SW480 (cell line): ENCODE measurements at regions not wholly inside any gene's neighbourhood (a gene's known extent, or its start where the extent isn't known, plus 50 kb on each side); places are given as distances from the start of the nearest gene placed in this dataset.
"Not testable (repeated sequence)": the region's sequence is repeated elsewhere in the genome, so short reads cannot be mapped to it uniquely, and the experiment has no call there.

Experiments
- DNase-seq: peaks from one replicate; pipeline ENCODE4 v3.0.0-alpha.2; 2016; ENCODE audit warnings: low spot score

DNA sequence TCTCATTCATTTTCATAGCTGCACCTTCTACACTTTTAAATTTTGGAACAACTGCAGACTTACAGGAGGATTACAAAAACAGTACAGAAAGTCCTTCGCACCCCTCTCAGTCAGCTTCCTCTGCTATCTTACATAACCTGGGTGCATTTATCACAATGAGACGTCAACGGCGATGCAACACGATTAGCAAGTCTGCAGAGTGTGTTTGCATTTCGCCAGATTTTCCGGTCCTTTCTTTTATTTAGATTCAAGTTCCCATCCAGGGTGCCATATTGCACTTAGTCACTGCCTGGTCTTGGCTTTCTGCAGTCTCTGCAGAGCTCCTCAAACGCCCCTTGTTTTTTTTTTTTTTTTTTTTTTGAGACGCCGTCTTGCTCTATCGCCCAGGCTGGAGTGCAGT is 85.9 kb downstream of the ASMT start:
- no peak for DNase-seq

DNA sequence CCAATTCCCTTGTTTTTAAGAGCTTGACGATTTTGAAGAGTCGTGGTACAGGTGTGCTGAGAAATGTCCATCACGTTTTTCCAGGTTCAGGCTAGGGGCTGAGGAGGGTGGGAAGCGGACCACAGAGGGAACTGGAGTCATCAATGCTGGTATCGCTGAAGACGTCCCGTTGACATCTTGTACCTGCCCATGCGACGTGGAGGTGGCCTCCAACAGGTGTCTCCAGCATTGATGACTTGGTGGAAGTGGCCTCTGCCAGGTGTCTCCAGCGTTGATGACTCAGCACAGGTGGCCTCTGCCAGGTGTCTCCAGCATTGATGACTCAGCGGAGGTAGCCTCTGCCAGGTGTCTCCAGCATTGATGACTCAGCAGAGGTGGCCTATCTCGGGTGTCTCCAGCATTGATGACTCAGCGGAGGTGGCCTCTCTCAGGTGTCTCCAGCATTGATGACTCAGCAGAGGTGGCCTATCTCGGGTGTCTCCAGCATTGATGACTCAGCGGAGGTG is 86.6 kb downstream of the ASMT start:
- DNase-seq, result not testable (repeated sequence)

DNA sequence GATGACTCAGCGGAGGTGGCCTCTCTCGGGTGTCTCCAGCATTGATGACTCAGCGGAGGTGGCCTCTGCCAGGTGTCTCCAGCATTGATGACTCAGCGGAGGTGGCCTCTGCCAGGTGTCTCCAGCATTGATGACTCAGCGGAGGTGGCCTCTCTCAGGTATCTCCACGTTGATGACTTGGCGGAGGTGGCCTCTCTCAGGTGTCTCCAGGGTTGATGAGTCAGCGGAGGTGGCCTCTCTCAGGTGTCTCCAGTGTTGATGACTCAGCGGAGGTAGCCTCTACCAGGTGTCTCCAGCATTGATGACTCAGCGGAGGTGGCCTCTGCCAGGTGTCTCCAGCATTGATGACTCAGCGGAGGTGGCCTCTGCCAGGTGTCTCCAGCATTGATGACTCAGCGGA is 87.3 kb downstream of the ASMT start:
- not testable (repeated sequence) for DNase-seq

DNA sequence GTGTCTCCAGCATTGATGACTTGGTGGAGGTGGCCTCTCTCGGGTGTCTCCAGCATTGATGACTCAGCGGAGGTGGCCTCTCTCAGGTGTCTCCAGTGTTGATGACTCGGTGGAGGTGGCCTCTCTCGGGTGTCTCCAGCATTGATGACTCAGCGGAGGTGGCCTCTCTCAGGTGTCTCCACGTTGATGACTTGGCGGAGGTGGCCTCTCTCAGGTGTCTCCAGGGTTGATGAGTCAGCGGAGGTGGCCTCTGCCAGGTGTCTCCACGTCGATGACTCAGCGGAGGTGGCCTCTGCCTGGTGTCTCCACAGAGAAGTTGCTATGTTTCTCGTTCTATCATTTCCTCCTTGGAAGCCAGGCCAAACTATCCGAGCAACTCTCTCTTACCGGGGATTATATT is 87.7 kb downstream of the ASMT start:
- DNase-seq, result not testable (repeated sequence)

DNA sequence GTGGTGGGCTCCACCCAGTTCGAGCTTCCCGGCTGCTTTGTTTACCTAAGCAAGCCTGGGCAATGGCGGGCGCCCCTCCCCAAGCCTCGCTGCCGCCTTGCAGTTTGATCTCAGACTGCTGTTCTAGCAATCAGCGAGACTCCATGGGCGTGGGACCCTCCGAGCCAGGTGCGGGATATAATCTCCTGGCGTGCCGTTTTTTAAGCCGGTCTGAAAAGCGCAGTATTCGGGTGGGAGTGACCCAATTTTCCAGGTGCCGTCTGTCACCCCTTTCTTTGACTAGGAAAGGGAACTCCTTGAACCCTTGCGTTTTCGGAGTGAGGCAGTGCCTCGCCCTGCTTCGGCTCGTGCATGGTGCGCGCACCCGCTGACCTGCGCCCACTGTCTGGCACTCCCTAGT is 94.4 kb downstream of the ASMT start:
- not testable (repeated sequence) for DNase-seq

DNA sequence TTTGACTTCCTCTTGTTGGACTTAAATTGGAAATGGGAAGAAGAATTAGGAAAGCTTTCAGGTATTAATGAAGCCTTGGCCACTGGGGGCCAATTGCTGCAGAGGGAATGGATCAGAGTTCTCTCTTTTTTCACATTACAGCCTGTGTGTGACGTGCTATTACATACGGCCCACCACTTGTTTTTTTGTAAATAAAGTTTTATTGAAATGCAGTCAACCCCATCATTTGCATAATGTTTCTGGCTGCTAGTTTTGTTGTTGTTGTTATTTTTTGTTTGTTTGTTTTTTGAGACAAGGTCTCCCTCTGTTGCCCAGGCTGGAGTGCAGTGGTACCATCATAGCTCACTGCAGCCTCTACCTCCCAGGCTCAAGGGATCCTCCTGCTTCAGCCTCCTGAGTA is 98.4 kb downstream of the ASMT start:
- DNase-seq, result no peak

DNA sequence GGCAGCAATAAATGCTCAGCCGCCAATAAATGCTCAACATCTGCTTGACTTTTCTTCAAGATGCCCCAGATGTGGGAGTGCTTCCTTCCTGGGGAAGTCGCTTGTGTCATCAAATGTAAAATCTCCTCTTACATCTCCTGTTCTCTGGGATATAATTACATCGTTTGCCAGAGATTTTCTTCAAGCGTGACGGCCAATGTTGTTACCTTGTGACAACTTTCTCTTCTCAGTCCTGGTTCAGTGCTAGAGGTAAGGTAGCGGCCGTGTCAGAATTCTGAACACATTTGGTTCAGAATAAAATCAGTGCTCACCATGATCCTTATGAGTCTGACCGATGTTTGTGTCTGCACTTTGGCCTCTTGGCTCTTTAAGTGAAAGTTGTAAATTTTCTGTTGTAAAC is 102.5 kb downstream of the ASMT start:
- DNase-seq, result no peak

DNA sequence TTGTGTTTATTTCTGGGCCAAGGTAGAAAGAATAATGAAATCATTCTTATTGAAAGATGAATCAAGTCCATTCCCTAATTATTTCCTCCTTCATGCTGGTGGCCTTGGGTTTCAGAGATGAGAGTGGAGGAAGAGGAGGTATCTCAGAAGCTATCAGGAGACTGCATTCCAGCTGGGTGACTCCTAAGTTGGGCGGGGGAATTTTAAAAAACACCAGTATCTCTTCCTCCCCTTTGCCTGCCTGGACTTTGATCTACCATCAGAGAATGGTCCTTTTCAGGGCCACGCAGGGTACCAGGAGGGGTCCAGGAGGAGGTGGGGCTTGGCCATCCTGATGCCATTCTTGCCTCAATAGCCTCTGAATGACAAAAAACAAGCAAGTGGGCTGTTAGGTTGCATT is 104.4 kb downstream of the ASMT start:
- DNase-seq, result peak; percentile 37

DNA sequence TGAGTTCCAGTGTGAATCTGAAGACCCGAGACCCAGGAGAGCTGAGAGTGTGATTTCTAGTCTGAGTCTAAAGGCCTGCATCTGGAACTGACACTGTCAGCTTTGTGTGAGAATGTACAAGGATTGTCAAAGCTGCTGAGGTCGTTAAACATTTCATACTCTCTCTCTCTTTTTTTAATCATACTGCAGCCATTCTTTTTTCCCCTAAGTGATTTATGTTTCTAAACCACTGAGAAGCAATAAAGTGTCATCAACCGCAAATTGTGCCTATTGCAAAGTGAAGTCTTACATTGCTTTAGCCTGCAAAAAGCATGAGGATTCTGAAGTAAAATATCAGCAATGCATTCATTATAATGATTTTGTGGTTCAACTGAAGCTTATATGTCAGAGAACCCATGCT is 106.0 kb downstream of the ASMT start:
- no peak for DNase-seq

DNA sequence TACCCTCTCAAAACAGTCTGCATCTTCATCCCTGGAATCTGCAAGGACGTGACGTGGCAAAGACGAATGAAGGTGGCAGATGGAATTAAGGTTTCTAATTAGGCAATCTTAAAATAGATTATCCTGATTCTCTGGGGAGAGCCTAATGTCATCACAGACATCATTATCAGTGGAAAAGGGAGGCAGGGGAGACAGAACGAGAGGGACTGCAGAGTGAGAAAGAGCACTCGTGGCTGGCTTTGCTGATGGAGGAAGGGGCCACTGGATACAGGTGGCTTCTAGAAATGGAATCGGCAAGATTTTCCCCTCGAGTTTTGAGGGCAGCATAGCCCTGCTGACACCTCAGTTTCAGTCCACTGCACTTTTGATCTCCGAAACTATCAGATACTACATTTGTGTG is 110.6 kb downstream of the ASMT start:
- no peak for DNase-seq

DNA sequence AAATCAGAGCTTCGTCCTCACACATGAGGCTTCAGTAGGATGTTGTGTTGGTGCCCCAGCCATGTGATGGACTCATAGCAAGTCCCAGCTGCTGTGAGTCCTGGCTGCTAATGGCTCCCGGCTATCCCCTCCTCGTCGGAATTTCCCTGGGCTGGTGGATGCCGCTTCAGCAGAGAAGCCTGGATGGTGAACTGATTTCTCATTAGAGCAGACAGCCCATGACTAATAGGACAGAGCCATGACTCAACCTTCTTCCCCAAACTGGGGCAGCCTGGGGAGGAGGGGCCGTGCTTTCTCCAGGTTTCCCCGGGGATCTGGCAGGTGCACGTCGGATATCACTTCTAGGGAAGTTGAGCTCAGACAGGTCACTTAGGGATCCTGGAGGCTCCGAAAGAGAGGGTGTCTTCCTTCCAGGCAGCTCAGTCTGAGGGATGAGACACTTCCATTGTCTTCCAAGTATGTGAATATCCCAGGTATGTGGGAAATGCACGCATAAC is 112.7 kb downstream of the ASMT start:
- peak; percentile 73 for DNase-seq

DNA sequence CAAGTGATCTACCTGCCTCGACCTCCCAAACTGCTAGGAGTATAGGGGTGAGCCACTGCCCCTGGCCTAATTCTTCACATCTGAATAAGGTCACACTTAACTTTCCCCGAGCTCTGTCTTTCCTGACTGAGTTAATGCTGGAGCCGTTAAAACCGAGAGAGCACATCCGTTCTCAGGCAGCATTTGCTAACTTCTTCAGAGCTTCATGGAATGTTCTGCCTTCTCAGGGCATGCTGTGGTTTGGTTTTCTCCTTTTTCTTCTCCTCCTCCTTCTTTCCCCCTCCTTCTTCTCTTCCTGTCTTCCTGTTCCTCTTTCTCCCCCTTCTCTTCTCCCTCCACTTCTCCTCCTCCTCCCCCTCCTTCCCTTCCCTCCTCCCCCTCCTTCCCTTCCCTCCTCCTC is 119.9 kb downstream of the ASMT start:
- no peak for DNase-seq

DNA sequence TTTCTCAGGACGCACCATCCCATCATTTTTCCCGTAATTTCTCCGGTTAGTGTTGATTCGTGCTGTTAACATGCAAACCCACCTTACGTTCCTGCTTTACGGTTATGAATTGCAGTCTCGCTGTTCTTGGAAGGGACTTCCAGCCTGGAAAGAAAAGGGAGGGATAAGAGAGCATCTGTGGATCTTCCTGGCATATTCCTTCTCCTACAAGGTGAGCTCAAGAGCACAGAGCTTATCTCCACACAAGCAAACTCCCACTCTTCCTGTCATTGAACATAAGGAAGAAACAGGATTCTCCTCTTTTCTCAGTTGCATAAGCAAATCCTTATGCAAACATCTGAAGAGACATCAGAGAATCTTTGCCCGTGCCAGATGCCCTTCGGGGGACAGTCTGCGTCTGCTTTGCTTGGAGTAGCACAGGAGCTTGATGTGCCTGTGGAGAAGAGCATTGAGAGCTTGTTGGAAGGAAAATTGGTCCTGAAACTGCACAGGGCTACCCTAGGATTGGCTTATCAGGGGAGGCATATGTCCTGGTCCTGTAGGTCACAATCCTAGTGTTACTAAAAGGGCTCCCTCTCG is 127.0 kb downstream of the ASMT start:
- DNase-seq, result no peak

DNA sequence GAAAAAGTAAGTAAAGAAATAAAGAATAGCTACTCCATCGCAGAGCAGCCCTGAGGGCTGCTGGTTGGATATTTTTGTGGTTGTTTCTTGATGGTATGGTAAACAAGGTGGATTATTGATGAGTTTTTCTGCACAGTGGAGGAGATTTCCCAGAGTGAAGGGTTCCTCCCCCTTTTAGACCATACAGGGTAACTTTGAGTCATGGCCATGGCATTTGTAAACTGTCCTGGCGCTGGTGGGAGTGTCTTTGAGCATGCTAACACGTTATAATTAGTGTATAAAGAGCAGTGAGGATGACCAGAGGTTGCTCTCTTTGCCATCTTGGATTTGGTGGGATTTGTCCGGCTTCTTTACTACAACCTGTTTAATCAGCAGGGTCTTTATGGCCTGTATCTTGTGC is 128.2 kb downstream of the ASMT start:
- DNase-seq, result no peak

DNA sequence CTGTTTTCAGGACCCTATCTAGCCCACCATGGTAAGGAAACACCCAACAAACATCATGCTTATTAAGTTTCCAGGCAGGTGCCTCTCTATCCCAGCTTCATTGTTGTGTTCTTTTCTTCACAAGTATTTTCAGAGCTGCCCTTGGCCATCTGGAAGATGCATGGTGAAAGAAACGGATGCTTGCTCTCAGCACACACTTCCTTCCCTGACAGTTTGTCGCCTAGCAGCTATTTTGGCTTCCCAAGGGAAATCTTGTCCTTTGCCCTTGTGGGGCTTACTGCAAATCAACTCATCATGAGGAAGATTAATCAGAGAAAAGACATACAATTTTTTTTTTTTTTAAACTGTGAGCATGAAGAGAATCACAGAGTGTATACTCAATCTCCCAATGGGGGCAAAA is 128.8 kb downstream of the ASMT start:
- no peak for DNase-seq

DNA sequence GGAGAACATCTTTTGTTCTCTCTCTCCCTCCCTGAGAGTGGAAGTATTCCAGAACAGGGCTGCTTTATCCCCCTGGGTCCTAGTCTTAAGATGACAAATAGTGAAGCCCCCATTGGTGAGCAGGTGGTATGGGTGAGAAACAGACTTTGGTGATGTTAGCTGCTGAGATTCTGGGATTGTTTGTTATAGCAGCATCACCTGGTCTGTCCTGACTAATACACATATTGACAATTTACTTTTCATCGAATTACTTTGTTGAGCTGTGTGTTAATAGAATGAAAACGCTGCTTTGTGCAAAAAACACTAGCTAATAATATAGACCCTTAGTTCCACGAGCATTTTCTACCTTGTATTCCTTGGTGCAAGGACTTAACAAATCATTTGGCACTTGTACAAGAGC is 133.5 kb downstream of the ASMT start:
- no peak for DNase-seq

DNA sequence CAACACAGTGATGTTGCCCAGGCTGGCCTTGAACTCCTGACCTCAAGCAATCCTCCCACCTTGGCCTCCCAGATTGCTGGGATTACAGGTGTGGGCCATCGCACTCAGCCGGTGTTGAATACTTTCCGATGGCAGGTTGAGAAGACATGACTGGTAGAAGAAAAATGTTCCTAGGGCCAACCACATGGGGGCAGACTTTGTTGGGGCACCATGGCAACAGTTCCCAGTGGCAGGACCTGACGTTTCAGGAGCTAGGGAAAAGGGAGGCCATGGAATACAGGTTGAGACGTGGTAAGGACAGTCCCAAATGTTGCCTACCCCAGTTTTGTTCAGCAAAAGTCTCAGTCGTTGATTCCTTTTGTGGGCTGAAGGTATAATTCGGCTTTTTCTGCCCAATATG is 134.6 kb downstream of the ASMT start:
- DNase-seq, result no peak

DNA sequence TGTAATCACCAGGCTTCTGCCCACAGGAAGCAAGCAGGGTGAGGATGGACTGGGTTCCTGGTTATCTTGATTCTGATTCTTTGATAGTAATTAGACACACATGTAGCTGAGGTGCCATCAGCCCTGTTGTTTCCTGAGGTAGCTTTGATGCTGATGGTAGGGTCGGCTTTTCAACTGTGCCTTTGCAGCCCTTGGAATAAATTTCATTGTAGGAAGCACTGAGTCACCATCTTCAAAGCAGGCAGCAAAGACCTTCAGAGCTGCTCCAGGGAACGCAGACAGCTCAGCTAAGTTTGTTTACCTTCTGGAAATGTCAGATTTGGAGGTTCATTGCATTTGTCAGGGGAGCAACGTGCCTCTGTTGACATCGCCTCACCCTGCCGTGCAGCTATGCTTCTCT is 135.4 kb downstream of the ASMT start:
- peak; percentile 40 for DNase-seq

DNA sequence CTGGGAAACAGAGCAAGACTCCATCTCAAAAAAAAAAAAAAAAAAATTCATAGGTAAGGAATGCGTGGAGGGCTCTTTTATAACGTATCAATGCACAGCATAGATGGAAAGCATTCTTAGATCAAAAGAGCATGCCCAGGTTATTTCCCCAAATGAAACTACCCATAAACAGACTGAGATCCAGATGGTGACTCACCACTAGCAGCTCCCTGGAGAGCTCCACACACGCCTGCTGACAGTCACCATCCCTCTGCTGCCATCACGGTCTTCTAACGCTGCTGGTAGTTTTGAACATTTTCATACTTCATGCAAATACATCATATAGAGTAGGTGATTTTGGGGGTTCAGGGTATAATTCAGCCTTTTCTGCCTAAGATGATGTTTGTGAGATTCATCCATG is 136.9 kb downstream of the ASMT start:
- peak; percentile 44 for DNase-seq

DNA sequence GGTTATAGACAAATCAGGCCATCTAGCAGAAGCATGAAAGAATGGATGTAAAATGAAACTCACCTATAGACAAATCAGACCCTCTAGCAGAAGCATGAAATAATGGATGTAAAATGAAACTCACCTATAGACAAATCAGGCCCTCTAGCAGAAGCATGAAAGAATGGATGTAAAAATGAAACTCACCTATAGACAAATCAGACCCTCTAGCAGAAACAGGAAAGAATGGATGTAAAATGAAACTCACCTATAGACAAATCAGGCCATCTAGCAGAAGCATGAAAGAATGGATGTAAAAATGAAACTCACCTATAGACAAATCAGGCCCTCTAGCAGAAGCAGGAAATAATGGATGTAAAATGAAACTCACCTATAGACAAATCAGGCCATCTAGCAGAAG is 137.9 kb downstream of the ASMT start:
- not testable (repeated sequence) for DNase-seq

DNA sequence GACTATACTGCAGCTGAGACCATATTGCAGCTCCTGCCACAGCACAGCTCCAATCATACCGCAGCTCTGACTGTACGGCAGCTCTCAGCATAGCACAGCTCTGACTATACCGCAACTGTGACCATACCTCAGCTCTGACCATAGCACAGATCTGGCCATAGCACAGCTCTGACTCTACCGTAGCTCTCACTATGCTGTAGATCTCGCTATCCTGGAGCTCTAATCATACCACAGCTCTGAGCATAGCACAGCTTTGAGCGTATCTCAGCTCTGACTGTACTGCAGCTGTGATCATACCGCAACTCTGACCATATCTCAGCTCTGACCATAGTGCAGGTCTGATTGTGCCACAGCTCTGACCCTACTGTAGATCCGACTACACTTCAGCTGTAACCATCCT is 139.2 kb downstream of the ASMT start:
- DNase-seq, result no peak

DNA sequence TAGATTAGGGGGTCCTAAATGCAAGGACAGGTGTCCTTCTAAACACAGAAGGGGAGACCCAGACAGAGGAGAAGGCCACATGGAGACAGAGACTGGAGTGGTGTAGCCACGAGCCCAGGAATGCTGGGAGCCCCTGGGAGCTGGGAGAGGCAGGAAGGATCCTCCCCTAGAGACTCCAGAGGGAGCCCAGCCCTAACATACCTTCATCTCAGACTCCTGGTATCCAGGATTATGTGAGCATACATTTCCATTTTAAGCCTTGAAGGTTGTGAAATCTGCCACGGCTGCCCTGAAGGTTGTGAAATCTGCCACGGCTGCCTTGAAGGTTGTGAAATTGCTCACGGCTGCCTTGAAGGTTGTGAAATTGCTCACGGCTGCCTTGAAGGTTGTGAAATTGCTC is 148.4 kb downstream of the ASMT start:
- peak; percentile 6 for DNase-seq

DNA sequence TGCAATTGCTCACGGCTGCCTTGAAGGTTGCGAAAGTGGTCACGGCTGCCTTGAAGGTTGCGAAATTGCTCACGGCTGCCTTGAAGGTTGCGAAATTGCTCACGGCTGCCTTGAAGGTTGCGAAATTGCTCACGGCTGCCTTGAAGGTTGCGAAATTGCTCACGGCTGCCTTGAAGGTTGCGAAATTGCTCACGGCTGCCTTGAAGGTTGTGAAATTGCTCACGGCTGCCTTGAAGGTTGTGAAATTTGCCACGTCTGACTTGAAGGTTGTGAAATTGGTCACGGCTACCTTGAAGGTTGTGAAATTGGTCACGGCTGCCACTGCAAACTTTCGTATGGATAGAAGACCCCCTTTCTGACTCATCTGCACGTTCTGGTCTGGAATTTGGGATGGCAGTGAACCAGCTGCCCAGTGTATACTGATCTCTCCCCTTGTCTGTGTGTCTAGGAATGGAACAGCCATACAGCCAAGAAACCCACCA is 150.1 kb downstream of the ASMT start:
- DNase-seq, result not testable (repeated sequence)

DNA sequence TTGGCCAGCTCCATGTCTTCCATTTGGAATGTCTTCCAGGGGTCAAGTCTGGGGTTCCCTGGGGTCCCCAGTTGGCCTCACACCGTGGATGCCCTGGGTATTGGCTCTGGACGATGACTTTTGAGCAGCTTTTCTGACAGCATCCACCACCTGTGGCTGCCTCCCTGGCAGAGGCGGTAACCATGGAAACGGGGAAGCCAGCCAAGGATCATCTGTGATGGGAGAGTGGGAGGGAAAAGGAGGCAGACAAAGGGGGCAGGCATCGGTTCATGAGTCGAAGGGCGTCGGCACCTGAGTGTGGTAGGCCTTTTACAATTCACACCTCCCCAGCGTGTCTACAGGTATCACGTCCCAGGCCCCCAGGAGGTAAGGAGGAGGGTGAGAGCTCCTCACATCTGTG is 152.2 kb downstream of the ASMT start:
- no peak for DNase-seq
